ENCODE measurements at regions not wholly inside any gene's neighbourhood (a gene's known extent, or its start where the extent isn't known, plus 50 kb on each side); places are given as distances from the start of the nearest gene placed in this dataset.

DNA sequence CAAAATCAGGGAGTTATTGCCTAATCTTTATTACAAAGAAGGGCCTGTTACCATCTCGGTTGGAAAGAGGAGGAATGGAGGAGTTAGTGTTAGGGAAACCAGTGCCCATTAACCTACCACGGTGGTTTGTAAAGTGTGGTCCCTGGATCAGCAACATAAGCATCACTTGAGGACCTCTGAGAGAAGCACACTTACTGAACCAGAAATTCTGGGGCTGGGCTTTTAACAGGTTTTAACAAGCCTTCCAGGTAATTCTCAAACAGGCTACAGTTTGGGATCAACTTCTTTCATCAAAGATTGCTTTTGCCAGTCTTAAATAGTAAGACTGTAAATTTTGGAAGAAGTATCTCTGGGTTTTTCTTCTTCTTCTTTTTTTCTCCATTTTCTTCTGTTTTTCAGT is 329.5 kb upstream of the JAG1 start (continued):
- TF ChIP-seq PRDM15 (CRISPR knock-in tag; IDR thresholded peaks at IDR 0.05) (no peak), GRHL2 (CRISPR knock-in tag; IDR thresholded peaks at IDR 0.05; ENCODE audit: insufficient replicate concordance, severe bottlenecking) (no peak), CREM (CRISPR knock-in tag; IDR thresholded peaks at IDR 0.05) (no peak)
- TF ChIP-seq, protein P1, sequence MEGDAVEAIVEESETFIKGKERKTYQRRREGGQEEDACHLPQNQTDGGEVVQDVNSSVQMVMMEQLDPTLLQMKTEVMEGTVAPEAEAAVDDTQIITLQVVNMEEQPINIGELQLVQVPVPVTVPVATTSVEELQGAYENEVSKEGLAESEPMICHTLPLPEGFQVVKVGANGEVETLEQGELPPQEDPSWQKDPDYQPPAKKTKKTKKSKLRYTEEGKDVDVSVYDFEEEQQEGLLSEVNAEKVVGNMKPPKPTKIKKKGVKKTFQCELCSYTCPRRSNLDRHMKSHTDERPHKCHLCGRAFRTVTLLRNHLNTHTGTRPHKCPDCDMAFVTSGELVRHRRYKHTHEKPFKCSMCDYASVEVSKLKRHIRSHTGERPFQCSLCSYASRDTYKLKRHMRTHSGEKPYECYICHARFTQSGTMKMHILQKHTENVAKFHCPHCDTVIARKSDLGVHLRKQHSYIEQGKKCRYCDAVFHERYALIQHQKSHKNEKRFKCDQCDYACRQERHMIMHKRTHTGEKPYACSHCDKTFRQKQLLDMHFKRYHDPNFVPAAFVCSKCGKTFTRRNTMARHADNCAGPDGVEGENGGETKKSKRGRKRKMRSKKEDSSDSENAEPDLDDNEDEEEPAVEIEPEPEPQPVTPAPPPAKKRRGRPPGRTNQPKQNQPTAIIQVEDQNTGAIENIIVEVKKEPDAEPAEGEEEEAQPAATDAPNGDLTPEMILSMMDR (IDR thresholded peaks at IDR 0.05), result no peak

- Mint-ChIP-seq H3K36me3 (0 out of 2 replicates have a peak, but pooled peaks cover 3% of the 10 kb centered on the region), H3K27me3 (ENCODE audit: low read depth) (no peaks in the 10 kb centered on the region), H3K9me3 (peaks cover 17% of the 10 kb centered on the region), H3K27ac (no peak overlapping the region), H3K4me1 (peaks cover 5% of the 10 kb centered on the region), H3K4me3 (no peak overlapping the region)
- DNase-seq (ENCODE audit: low spot score) (no peak), ATAC-seq (no peak)
- no peak for TF ChIP-seq NFATC4 (CRISPR knock-in tag; IDR thresholded peaks at IDR 0.05)
- no peak for TF ChIP-seq ERG (CRISPR knock-in tag; IDR thresholded peaks at IDR 0.05)
- TF ChIP-seq ARID4B (CRISPR knock-in tag; IDR thresholded peaks at IDR 0.05; ENCODE audit: borderline replicate concordance), result no peak
- no peak for TF ChIP-seq SMAD4 (CRISPR knock-in tag; IDR thresholded peaks at IDR 0.05)
- TF ChIP-seq MLX (CRISPR knock-in tag; IDR thresholded peaks at IDR 0.05), result no peak
- ChIA-PET CTCF (no interaction called here), POLR2A (interaction anchor here (0.6 kb wide), 1 partner anchor 435 kb away, joined by 3 read pairs; no protein-coding TSS in a partner anchor)
Measured at GRCh38 chr20:11008444-11009033, 334.7 kb upstream of the JAG1 start.

DNA sequence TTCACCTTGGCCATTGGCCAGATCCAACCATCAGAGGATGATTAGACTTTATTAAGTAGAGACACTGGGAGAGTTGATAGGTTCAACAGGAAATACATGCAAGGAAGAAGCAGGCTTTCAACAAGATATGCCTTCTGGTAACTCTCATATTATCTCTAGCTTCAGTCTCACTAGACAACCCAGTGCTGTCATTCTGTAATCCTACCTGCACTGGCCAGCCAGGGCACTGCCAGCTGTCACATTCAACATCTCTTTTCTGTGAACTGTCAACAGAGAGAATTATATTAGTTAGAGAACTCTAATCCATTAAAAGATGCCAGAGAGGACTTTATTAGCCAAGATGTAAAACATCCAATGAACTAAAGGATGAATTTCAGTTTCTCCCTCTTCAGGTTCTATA is 337.9 kb upstream of the JAG1 start:
- H3K27ac Mint-ChIP-seq, result no peak overlapping the region
- TF ChIP-seq TP53 (CRISPR knock-in tag; IDR thresholded peaks at IDR 0.05) (no peak), ZSCAN18 (CRISPR knock-in tag; IDR thresholded peaks at IDR 0.05) (no peak), SP1 (CRISPR knock-in tag; conservative IDR thresholded peaks at IDR 0.05) (no peak), PRRX2 (CRISPR knock-in tag; IDR thresholded peaks at IDR 0.05) (no peak), NFYB (CRISPR knock-in tag; conservative IDR thresholded peaks at IDR 0.05; ENCODE audit: low read depth) (no peak), USF2 (CRISPR knock-in tag; IDR thresholded peaks at IDR 0.05) (no peak), IRF2 (CRISPR knock-in tag; IDR thresholded peaks at IDR 0.05; ENCODE audit: borderline replicate concordance, low read depth) (no peak), TCF7 (CRISPR knock-in tag; IDR thresholded peaks at IDR 0.05; ENCODE audit: low read depth) (no peak)
- POLR2A ChIA-PET, result no interaction called here
- peaks cover 8% of the 10 kb centered on the region for H3K9me3 Mint-ChIP-seq
- no peaks in the 10 kb centered on the region for H3K27me3 Mint-ChIP-seq (ENCODE audit: low read depth)
- peaks cover 5% of the 10 kb centered on the region for H3K4me1 Mint-ChIP-seq
- DNase-seq (ENCODE audit: low spot score) (no peak), ATAC-seq (no peak)
- no peak overlapping the region for H3K4me3 Mint-ChIP-seq
- 0 out of 2 replicates have a peak, but pooled peaks cover 3% of the 10 kb centered on the region for H3K36me3 Mint-ChIP-seq
- CTCF ChIA-PET, result no interaction called here
